PC-3 (cell line): ENCODE measurements at regions not wholly inside any gene's neighbourhood (a gene's known extent, or its start where the extent isn't known, plus 50 kb on each side); places are given as distances from the start of the nearest gene placed in this dataset.

Source experiments
- EZH2 ChIP-seq: fragments of 300-600 bp; sonication (generic); IDR thresholded peaks from one replicate; pipeline ENCODE4 v1.6.1; 2017; ENCODE audit warnings: antibody characterized with exemption, mild to moderate bottlenecking, low read length; ENCODE audit not compliant: unreplicated experiment
- TF ChIP-seq, protein P1 (sequence below): fragments of 300-600 bp; sonication (generic); conservative IDR thresholded peaks from 2 replicates; pipeline ENCODE4 v1.5.1; 2017; ENCODE audit warnings: antibody characterized with exemption, low read depth, mild to moderate bottlenecking, low read length

DNA sequence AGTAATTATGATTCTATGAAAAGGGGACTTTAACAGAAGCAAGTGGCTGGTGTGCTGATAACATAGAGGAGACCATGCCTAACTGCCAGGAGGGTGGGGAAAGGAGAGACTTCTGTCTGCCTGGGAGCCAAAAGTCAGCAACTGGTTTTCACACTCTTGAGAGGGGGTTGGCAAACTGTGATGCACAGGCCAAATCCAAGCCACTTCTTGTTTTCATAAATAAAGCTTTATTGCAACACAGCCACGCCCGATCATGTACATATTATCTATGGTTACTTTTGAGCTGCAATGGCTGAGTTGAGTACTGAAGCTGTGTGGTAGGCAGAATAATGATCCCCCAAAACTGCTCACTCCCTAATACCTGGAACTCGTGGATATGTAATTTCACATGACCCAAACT lies 208.4 kb downstream of the LNPK start:
- TF ChIP-seq, protein P1, sequence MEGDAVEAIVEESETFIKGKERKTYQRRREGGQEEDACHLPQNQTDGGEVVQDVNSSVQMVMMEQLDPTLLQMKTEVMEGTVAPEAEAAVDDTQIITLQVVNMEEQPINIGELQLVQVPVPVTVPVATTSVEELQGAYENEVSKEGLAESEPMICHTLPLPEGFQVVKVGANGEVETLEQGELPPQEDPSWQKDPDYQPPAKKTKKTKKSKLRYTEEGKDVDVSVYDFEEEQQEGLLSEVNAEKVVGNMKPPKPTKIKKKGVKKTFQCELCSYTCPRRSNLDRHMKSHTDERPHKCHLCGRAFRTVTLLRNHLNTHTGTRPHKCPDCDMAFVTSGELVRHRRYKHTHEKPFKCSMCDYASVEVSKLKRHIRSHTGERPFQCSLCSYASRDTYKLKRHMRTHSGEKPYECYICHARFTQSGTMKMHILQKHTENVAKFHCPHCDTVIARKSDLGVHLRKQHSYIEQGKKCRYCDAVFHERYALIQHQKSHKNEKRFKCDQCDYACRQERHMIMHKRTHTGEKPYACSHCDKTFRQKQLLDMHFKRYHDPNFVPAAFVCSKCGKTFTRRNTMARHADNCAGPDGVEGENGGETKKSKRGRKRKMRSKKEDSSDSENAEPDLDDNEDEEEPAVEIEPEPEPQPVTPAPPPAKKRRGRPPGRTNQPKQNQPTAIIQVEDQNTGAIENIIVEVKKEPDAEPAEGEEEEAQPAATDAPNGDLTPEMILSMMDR: no peak
- TF ChIP-seq EZH2: no peak
